Endodermal cell (in vitro differentiated cells): ENCODE measurements at regions not wholly inside any gene's neighbourhood (a gene's known extent, or its start where the extent isn't known, plus 50 kb on each side); places are given as distances from the start of the nearest gene placed in this dataset.

Source experiments
- DNase-seq: peaks from one replicate; pipeline ENCODE4 v3.0.0-alpha.2; 2017
- H3K27ac ChIP-seq: 2 replicates; pipeline ENCODE4 v1.5.1; 2013; ENCODE audit warnings: mild to moderate bottlenecking, low read depth, low read length, moderate library complexity
- H3K27me3 ChIP-seq: 2 replicates; pipeline ENCODE4 v1.6.1; 2013; ENCODE audit warnings: mild to moderate bottlenecking, low read length, moderate library complexity; ENCODE audit not compliant: insufficient read depth, control insufficient read depth, poor library complexity, severe bottlenecking
- H3K36me3 ChIP-seq: 2 replicates; pipeline ENCODE4 v1.7.0; 2013; ENCODE audit warnings: mild to moderate bottlenecking, low read length, moderate library complexity; ENCODE audit not compliant: control insufficient read depth, insufficient read depth
- H3K4me1 ChIP-seq: one replicate; pipeline ENCODE4 v1.7.0; 2013; ENCODE audit warnings: low read length; ENCODE audit not compliant: control insufficient read depth, insufficient read depth
- H3K4me3 ChIP-seq: 2 replicates; pipeline ENCODE4 v1.5.1; 2013; ENCODE audit warnings: mild to moderate bottlenecking, low read length, moderate library complexity
- H3K9ac ChIP-seq: 2 replicates; pipeline ENCODE4 v1.6.1; 2013; ENCODE audit warnings: mild to moderate bottlenecking, low read length, moderate library complexity; ENCODE audit not compliant: poor library complexity, severe bottlenecking; ENCODE audit errors: extremely low read depth
- H3K9me3 ChIP-seq: 2 replicates; pipeline ENCODE4 v1.6.1; 2013; ENCODE audit warnings: mild to moderate bottlenecking, low read length, moderate library complexity; ENCODE audit not compliant: control insufficient read depth
- H3K27ac Mint-ChIP-seq: 2 replicates; pipeline ENCODE4 v1.8.0; 2020; ENCODE audit warnings: mixed read lengths
- H3K27me3 Mint-ChIP-seq: 2 replicates; pipeline ENCODE4 v1.8.0; 2021; ENCODE audit warnings: mild to moderate bottlenecking, mixed read lengths; ENCODE audit not compliant: insufficient read depth
- H3K36me3 Mint-ChIP-seq: 2 replicates; pipeline ENCODE4 v1.8.0; 2020; ENCODE audit warnings: low read depth, mixed read lengths
- H3K4me1 Mint-ChIP-seq: 2 replicates; pipeline ENCODE4 v1.8.0; 2020; ENCODE audit warnings: mixed read lengths
- H3K4me3 Mint-ChIP-seq: 2 replicates; pipeline ENCODE4 v1.8.0; 2020; ENCODE audit warnings: mild to moderate bottlenecking, moderate library complexity, mixed read lengths
- H3K9me3 Mint-ChIP-seq: 2 replicates; pipeline ENCODE4 v1.8.0; 2020; ENCODE audit warnings: mild to moderate bottlenecking, mixed read lengths
- WGBS, 2 experiments: methylation state at CpG; one replicate each; pipeline versions ENCODE4 v1.1.5 to v1.1.7; 2013; ENCODE audit warnings: missing lambda C conversion rate in 2 of 2, mixed read lengths in 1 of 2; ENCODE audit not compliant: insufficient coverage in 1 of 2, insufficient read length in 1 of 2; 5-methylcytosine and 5-hydroxymethylcytosine counted together
- TF ChIP-seq, protein P1 (sequence below): fragments of 200-600 bp; sonication (generic); conservative IDR thresholded peaks from 2 replicates; pipeline ENCODE4 v1.5.0; 2021; ENCODE audit warnings: antibody characterized with exemption, mild to moderate bottlenecking

GRCh38 chr1:5225707-5226704 lies 571.6 kb downstream of the AJAP1 start:
- H3K27me3 ChIP-seq: no peaks in the 10 kb centered on the region
- Mint-ChIP-seq H3K4me1 (peaks cover 45% of the 10 kb centered on the region), H3K27ac (peak overlapping the region; percentile 84), H3K4me3 (no peak overlapping the region), H3K9me3 (no peaks in the 10 kb centered on the region), H3K36me3 (no peaks in the 10 kb centered on the region), H3K27me3 (peaks cover 54% of the 10 kb centered on the region)
- TF ChIP-seq, protein P1, sequence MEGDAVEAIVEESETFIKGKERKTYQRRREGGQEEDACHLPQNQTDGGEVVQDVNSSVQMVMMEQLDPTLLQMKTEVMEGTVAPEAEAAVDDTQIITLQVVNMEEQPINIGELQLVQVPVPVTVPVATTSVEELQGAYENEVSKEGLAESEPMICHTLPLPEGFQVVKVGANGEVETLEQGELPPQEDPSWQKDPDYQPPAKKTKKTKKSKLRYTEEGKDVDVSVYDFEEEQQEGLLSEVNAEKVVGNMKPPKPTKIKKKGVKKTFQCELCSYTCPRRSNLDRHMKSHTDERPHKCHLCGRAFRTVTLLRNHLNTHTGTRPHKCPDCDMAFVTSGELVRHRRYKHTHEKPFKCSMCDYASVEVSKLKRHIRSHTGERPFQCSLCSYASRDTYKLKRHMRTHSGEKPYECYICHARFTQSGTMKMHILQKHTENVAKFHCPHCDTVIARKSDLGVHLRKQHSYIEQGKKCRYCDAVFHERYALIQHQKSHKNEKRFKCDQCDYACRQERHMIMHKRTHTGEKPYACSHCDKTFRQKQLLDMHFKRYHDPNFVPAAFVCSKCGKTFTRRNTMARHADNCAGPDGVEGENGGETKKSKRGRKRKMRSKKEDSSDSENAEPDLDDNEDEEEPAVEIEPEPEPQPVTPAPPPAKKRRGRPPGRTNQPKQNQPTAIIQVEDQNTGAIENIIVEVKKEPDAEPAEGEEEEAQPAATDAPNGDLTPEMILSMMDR: no peak
- H3K9ac ChIP-seq: peak overlapping the region; percentile 75
- H3K4me1 ChIP-seq: peaks cover 16% of the 10 kb centered on the region
- peak overlapping the region; percentile 64 for H3K27ac ChIP-seq
- peak overlapping the region; percentile 49 for H3K4me3 ChIP-seq
- H3K36me3 ChIP-seq: no peaks in the 10 kb centered on the region
- H3K9me3 ChIP-seq: peaks cover 4% of the 10 kb centered on the region
- 21 to 36% methylated on average over 9 to 20 of the region's 20 CpGs for WGBS, 2 experiments
- DNase-seq: peak; percentile 73

DNA sequence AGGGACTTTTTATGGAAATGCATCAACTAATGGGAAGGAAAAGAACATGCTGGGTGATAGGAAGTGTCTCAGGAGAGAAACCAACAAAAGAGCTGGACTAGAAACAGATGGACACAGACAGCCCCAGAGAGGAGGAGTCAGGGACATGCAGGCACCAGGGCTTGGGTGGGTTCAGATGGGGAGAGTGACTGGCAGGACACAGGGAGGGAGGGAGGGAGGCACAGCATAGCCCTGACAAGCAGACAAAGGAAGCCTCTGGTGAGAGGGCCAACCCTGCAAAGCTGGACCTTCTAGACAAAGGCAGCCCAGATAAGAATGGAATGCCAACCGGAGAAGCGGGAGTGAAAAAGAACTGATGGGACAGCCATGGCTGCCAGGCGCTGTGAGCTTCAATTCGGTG lies 568.8 kb downstream of the AJAP1 start:
- H3K9me3 Mint-ChIP-seq: no peaks in the 10 kb centered on the region
- Histone ChIP-seq H3K4me1 (peaks cover 16% of the 10 kb centered on the region), H3K27me3 (no peaks in the 10 kb centered on the region), H3K36me3 (no peaks in the 10 kb centered on the region), H3K27ac (peak overlapping the region; percentile 26), H3K9ac (no peak overlapping the region), H3K9me3 (peaks cover 4% of the 10 kb centered on the region), H3K4me3 (no peak overlapping the region)
- WGBS, 2 experiments: 78 to 83% methylated on average over 4 of the region's 4 CpGs
- no peak overlapping the region for H3K27ac Mint-ChIP-seq
- H3K27me3 Mint-ChIP-seq: peaks cover 75% of the 10 kb centered on the region
- no peaks in the 10 kb centered on the region for H3K36me3 Mint-ChIP-seq
- H3K4me3 Mint-ChIP-seq: no peak overlapping the region
- peaks cover 47% of the 10 kb centered on the region for H3K4me1 Mint-ChIP-seq
- DNase-seq: no peak
- TF ChIP-seq, protein P1: no peak

DNA sequence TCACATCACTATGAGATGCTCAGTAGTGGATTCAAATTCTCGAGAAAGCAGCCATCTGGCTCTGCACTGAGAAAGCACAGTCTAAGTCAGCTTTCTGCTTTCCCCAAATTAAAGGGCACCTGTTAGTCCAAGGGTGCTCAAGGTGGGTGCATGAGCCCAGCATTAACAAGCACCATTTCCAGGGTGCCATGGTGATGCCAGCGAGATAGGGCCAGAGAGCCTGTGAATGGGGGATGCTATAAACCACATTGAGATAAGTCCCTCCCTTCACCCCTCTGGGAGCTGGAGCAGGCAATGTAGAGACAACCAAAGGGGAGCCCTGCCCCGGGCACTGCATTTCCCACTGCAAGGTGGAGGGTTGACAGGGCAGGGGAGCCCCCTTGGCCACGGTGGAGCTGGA lies 568.2 kb downstream of the AJAP1 start:
- Mint-ChIP-seq H3K4me1 (peaks cover 49% of the 10 kb centered on the region), H3K36me3 (no peaks in the 10 kb centered on the region), H3K27ac (no peak overlapping the region), H3K9me3 (no peaks in the 10 kb centered on the region), H3K27me3 (peaks cover 76% of the 10 kb centered on the region), H3K4me3 (no peak overlapping the region)
- peak overlapping the region; percentile 20 for H3K27ac ChIP-seq
- no peaks in the 10 kb centered on the region for H3K36me3 ChIP-seq
- peaks cover 16% of the 10 kb centered on the region for H3K4me1 ChIP-seq
- no peak overlapping the region for H3K9ac ChIP-seq
- H3K9me3 ChIP-seq: peaks cover 4% of the 10 kb centered on the region
- TF ChIP-seq, protein P1: no peak
- WGBS, 2 experiments: 95 to 100% methylated on average over 1 to 4 of the region's 4 CpGs
- no peak overlapping the region for H3K4me3 ChIP-seq
- DNase-seq: no peak
- no peaks in the 10 kb centered on the region for H3K27me3 ChIP-seq
